Brain microvascular endothelial cell (primary cell): ENCODE measurements at regions not wholly inside any gene's neighbourhood (a gene's known extent, or its start where the extent isn't known, plus 50 kb on each side); places are given as distances from the start of the nearest gene placed in this dataset.

ENCODE experiments used
- DNase-seq: peaks from one replicate; pipeline ENCODE4 v3.0.0-alpha.2; 2020
- H3K27ac ChIP-seq: fragments of 250-450 bp; sonication (Bioruptor Pico); 2 replicates; pipeline ENCODE4 v1.5.1; 2020; ENCODE audit warnings: mild to moderate bottlenecking, moderate library complexity
- H3K27me3 ChIP-seq: fragments of 250-450 bp; sonication (Bioruptor Pico); replicated peaks from 2 replicates; pipeline ENCODE4 v1.5.1; 2020; ENCODE audit warnings: mild to moderate bottlenecking
- H3K36me3 ChIP-seq: fragments of 250-450 bp; sonication (Bioruptor Pico); replicated peaks from 2 replicates; pipeline ENCODE4 v1.5.1; 2020; ENCODE audit warnings: mild to moderate bottlenecking
- H3K4me3 ChIP-seq: 2 replicates; pipeline ENCODE4 v1.5.1; 2011; ENCODE audit warnings: low read depth, mild to moderate bottlenecking, control low read depth, low read length, moderate library complexity
- in situ Hi-C: cut with HindIII; loops from 2 replicates; pipeline ENCODE4 v1.10.0; 2017; ENCODE audit warnings: low sequenced_read_pairs, low pct_ligation_motif_present
- TF ChIP-seq, protein P1 (sequence below): IDR thresholded peaks from 2 replicates; pipeline ENCODE4 v1.5.1; 2011; ENCODE audit warnings: low read depth, mild to moderate bottlenecking, moderate library complexity, low read length, control low read depth, inconsistent platforms; ENCODE audit errors: missing control alignments

DNA sequence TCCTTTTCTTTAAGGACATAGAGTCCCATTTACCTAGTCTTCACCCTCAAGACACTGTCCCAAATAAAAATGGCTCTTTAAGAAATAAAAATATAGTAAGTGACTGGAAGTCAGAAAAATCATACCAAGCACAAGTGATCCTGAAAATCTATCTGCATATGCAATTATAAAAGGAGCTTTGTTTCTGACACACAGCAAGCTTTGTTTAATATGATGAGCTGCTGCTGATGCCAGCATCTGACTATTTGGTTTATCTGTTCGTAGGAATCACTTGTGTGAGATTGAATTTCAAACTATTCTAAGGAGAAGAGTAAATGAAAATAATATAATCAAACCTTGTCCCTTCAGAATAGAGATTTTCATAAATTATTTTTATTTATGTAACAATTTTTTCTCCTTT lies 332.4 kb downstream of the PCDH7 start:
- in situ Hi-C loops = no loop called here
- no peak for DNase-seq
- no peaks in the 10 kb centered on the region for H3K36me3 ChIP-seq
- TF ChIP-seq, protein P1, sequence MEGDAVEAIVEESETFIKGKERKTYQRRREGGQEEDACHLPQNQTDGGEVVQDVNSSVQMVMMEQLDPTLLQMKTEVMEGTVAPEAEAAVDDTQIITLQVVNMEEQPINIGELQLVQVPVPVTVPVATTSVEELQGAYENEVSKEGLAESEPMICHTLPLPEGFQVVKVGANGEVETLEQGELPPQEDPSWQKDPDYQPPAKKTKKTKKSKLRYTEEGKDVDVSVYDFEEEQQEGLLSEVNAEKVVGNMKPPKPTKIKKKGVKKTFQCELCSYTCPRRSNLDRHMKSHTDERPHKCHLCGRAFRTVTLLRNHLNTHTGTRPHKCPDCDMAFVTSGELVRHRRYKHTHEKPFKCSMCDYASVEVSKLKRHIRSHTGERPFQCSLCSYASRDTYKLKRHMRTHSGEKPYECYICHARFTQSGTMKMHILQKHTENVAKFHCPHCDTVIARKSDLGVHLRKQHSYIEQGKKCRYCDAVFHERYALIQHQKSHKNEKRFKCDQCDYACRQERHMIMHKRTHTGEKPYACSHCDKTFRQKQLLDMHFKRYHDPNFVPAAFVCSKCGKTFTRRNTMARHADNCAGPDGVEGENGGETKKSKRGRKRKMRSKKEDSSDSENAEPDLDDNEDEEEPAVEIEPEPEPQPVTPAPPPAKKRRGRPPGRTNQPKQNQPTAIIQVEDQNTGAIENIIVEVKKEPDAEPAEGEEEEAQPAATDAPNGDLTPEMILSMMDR = no peak
- no peak overlapping the region for H3K27ac ChIP-seq
- no peaks in the 10 kb centered on the region for H3K27me3 ChIP-seq
- H3K4me3 ChIP-seq = no peak overlapping the region

DNA sequence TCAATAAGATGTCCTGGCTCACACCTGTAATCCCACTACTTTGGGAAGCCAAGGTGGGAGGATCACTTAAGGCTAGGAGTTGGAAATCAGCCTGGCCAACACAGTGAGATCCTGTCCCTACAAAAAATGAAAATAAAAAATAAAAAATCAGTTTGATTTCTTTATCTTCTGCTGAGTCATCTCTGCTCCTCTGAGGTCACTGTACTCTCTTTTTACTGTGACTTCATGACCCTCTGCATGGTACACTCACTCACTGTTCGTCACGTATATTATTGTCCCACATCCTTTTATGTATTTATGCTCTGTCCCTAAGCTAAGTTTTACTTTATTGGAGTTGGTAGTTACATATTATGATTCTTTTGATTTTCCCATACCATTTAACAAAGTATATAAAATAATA lies 333.3 kb downstream of the PCDH7 start:
- H3K4me3 ChIP-seq = no peak overlapping the region
- TF ChIP-seq, protein P1 = no peak

DNA sequence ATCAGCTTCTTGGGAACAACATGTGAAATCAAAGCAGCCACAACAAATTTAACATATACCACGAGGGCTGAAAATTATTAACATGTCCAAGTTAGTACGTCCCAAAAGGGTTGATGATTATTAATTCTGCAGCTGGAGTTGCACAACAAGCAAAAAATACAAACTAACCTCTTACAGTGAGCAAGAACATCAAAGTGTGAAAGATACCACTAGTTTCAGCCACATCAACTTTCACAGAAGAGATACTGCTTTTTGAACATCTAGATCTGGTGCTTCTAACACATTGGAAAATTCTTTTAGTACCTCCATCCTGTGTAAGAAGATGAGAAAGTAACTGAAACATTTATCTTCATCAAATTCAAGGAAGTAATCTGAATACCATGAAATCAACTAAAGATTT lies 334.1 kb downstream of the PCDH7 start:
- in situ Hi-C loops = no loop called here
- Histone ChIP-seq H3K36me3 (no peaks in the 10 kb centered on the region), H3K27me3 (no peaks in the 10 kb centered on the region), H3K27ac (no peak overlapping the region), H3K4me3 (no peak overlapping the region)
- TF ChIP-seq, protein P1 = no peak
- DNase-seq = no peak

More for the DNA sequence above, 333.3 kb downstream of the PCDH7 start:
- no peak overlapping the region for H3K27ac ChIP-seq
- H3K36me3 ChIP-seq = no peaks in the 10 kb centered on the region
- no peaks in the 10 kb centered on the region for H3K27me3 ChIP-seq
- DNase-seq = peak; percentile 10
- in situ Hi-C loops = no loop called here

DNA sequence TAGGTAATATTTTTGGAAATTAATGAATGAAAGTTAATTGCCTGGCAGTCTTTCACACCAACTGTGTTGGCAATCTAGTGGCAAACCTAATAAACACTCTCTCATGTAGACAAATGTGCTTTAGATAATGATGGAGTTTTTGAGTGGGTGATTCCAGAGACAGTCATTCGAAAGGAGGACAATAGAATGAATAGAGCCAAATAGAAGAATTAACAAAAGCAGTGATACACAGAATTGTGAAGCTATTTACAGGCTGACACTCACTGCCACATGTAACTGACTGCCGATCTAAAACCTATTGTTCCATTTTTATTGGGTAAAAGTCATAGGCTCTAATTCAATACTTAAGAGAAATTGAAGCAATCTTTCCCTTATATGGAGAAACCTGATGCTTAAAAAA lies 338.5 kb downstream of the PCDH7 start:
- H3K27me3 ChIP-seq = no peaks in the 10 kb centered on the region
- TF ChIP-seq, protein P1 = no peak
- no peak overlapping the region for H3K4me3 ChIP-seq
- DNase-seq = no peak
- H3K27ac ChIP-seq = no peak overlapping the region
- in situ Hi-C loops = no loop called here
- H3K36me3 ChIP-seq = no peaks in the 10 kb centered on the region

DNA sequence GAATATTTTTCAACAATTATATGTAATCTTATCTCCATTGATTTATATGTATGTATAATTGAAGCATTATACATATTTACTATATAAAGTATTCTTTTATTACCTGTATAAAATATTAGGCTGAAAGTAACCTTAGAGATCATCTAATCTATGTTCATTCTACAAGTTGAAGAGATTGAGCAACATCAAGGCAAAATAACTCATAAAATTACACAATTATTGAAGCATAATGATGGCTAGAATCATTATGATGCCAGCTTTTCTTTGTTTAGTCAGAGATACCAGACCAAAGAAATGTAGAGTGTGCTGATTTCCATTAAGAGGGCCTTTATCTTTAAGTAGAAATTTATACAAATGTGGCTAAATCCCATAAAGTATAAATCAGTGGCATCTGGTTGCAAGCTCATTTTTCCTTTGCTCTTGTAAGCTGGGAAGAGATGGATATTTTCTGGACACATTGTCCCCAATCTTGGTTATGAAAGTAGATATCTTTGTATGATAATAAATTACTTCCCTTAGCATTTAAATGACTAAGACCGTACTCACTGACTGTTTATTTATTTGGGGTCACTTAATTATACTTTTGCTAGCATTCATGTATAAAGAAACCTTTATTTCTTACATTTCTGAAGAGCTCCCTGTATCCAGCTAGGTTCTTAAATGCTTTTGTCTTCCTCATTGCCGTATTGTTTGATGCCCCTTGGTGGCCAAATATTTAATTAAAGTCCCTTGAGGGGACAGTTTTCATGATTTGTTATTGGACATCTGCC lies 339.8 kb downstream of the PCDH7 start:
- Histone ChIP-seq H3K4me3 (no peak overlapping the region), H3K27me3 (no peaks in the 10 kb centered on the region), H3K27ac (no peak overlapping the region), H3K36me3 (no peaks in the 10 kb centered on the region)
- no peak for DNase-seq
- TF ChIP-seq, protein P1 = no peak
- in situ Hi-C loops = no loop called here

DNA sequence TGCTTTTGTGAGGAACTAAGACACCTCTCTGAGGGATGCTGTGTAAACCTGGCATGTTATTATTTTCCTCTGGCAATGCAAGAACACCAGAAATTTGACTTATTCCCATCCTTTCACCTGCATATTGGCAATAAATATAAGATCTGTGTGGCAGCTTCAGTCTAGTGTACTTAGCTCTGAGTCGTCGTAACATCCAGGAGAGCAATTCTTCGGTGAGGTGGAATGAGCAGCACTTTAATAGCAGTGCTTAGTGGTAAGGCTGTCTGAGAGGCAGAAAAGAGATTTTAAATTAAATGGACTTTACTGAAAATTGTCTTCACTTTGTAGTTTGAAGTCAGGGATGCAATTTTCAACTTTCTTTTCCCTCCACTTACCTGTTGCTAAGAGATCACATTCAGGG lies 344.9 kb downstream of the PCDH7 start:
- in situ Hi-C loops = no loop called here
- TF ChIP-seq, protein P1 = no peak
- no peak overlapping the region for H3K27ac ChIP-seq

More for the DNA sequence above, 344.9 kb downstream of the PCDH7 start:
- DNase-seq = no peak
- no peaks in the 10 kb centered on the region for H3K36me3 ChIP-seq
- no peaks in the 10 kb centered on the region for H3K27me3 ChIP-seq
- H3K4me3 ChIP-seq = no peak overlapping the region
